Prostate gland (tissue), 2 donors: ENCODE measurements at regions not wholly inside any gene's neighbourhood (a gene's known extent, or its start where the extent isn't known, plus 50 kb on each side); places are given as distances from the start of the nearest gene placed in this dataset.

Experiments
- DNase-seq: peaks from one replicate; pipeline ENCODE4 v3.0.0-alpha.2; 2019; ENCODE audit warnings: low spot score
- H3K27ac ChIP-seq, 2 donors: fragments of 200-600 bp; sonication (generic); 2 replicates each; pipeline ENCODE4 v1.5.1; 2017 to 2019
- H3K27me3 ChIP-seq: fragments of 200-600 bp; sonication (generic); replicated peaks from 2 replicates; pipeline ENCODE4 v1.5.1; 2019; ENCODE audit not compliant: insufficient read depth
- H3K36me3 ChIP-seq, 2 donors: fragments of 200-600 bp; sonication (generic); 1 replicate in 1 of 2; 2 replicates in 1 of 2; pipeline versions ENCODE4 v1.5.1 to v1.8.1; 2017 to 2019
- H3K4me1 ChIP-seq: fragments of 200-600 bp; sonication (generic); replicated peaks from 2 replicates; pipeline ENCODE4 v1.5.1; 2019
- H3K4me3 ChIP-seq, 2 donors: fragments of 200-600 bp; sonication (generic); 2 replicates each; pipeline ENCODE4 v1.5.1; 2017 to 2019
- H3K9me3 ChIP-seq: fragments of 200-600 bp; sonication (generic); 2 replicates; pipeline ENCODE4 v1.5.1; 2017
- CTCF ChIP-seq, 4 experiments: fragments of 200-600 bp in 2 of 4; fragments of 450-650 bp in 2 of 4; sonication (generic) in 2 of 4; IDR thresholded peaks; 1 replicate in 3 of 4; 2 replicates in 1 of 4; pipeline ENCODE4 v1.5.1; 2016 to 2019; ENCODE audit warnings: antibody characterized with exemption in 4 of 4, mild to moderate bottlenecking in 2 of 4, moderate library complexity in 2 of 4
- POLR2A ChIP-seq: fragments of 450-650 bp; IDR thresholded peaks from one replicate; pipeline ENCODE4 v1.6.1; 2016; ENCODE audit warnings: antibody characterized with exemption, mild to moderate bottlenecking
- POLR2AphosphoS5 ChIP-seq: sonication (generic); formaldehyde crosslinking; IDR thresholded peaks from one replicate; pipeline ENCODE4 v1.6.1; 2017; ENCODE audit warnings: antibody characterized with exemption
- WGBS: methylation state at CpG from one replicate; pipeline ENCODE4 v1.1.5; 2018; 5-methylcytosine and 5-hydroxymethylcytosine counted together
- intact Hi-C: fragments of 100-400 bp; cut with DNase I; formaldehyde crosslinking; loops from one replicate; pipeline ENCODE4 v1.14.2; 2022

- Histone ChIP-seq H3K27ac (no peak overlapping the region), H3K4me3 (no peak overlapping the region), H3K9me3 (no peaks in the 10 kb centered on the region), H3K4me1 (no peaks in the 10 kb centered on the region), H3K27me3 (no peaks in the 10 kb centered on the region), H3K36me3 (no peaks in the 10 kb centered on the region)
- intact Hi-C loops: no loop called here
- DNase-seq: no peak
- 84% methylated on average over 3 of the region's 3 CpGs for WGBS
- TF ChIP-seq POLR2AphosphoS5 (no peak), POLR2A (no peak), CTCF (IDR thresholded peaks at IDR 0.05) (no peak)
Measured at GRCh38 chr19:28486473-28486872, 726.5 kb downstream of the UQCRFS1 start.

DNA sequence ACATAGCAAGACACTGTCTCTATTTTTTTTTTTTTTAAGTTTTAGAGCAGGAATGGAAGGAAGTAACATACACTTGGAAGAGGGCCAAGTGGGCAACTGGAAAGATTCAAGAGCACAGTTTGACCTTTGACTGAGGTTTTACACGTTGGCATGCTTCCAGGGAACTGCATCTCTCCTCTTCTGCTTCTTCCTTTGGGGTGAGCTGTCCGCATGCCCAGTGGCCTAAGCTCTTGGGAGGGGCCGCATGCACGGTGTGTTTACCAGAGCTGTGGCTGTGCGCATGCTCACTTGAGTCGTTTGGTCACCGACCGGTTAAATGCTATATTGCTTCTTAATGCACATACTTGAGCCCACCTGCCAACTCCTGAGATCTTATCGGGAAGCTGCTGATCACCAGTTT is 727.7 kb downstream of the UQCRFS1 start:
- Histone ChIP-seq H3K36me3 (no peaks in the 10 kb centered on the region), H3K27me3 (no peaks in the 10 kb centered on the region), H3K4me3 (no peak overlapping the region), H3K4me1 (no peaks in the 10 kb centered on the region), H3K9me3 (no peaks in the 10 kb centered on the region), H3K27ac (no peak overlapping the region)
- no peak for TF ChIP-seq POLR2AphosphoS5
- no peak for TF ChIP-seq CTCF (IDR thresholded peaks at IDR 0.05)
- no peak for TF ChIP-seq POLR2A
- WGBS: 48% methylated on average over 9 of the region's 9 CpGs
- intact Hi-C loops: no loop called here
- no peak for DNase-seq

DNA sequence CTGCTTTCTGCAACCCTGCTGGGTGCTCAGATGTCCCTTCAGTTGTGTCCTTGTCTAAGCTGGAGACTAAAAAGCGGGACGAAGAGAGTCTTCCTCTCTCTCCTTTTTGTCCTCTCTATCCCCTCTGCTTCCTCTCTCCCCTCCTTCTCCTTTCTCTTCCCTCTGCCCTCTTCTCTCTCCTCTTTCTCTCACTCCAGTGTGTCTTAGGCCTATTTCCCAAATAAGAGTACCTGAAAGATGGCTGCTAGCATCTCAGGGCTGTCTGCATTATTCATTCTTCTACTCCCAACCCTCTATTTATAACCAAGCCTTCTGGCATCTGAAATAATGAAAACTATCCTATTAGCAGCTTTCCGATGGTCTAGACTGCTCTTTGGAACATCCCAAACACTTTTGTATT is 729.8 kb downstream of the UQCRFS1 start:
- 88% methylated on average over 3 of the region's 3 CpGs for WGBS
- TF ChIP-seq POLR2A (no peak), CTCF (IDR thresholded peaks at IDR 0.05) (no peak), POLR2AphosphoS5 (no peak)
- intact Hi-C loops: no loop called here
- no peak overlapping the region for H3K4me3 ChIP-seq
- no peaks in the 10 kb centered on the region for H3K9me3 ChIP-seq
- H3K4me1 ChIP-seq: no peaks in the 10 kb centered on the region
- no peak overlapping the region for H3K27ac ChIP-seq
- no peaks in the 10 kb centered on the region for H3K36me3 ChIP-seq
- H3K27me3 ChIP-seq: no peaks in the 10 kb centered on the region
- DNase-seq: no peak

- no peaks in the 10 kb centered on the region for H3K9me3 ChIP-seq
- TF ChIP-seq CTCF (IDR thresholded peaks at IDR 0.05): no peak
- no peak for TF ChIP-seq POLR2A
- TF ChIP-seq POLR2AphosphoS5: no peak
- intact Hi-C loops: no loop called here
- no peak overlapping the region for H3K27ac ChIP-seq
- no peak overlapping the region for H3K4me3 ChIP-seq
- 49% methylated on average over 3 of the region's 3 CpGs for WGBS
- no peak for DNase-seq
- H3K4me1 ChIP-seq: no peaks in the 10 kb centered on the region
- no peaks in the 10 kb centered on the region for H3K36me3 ChIP-seq
- no peaks in the 10 kb centered on the region for H3K27me3 ChIP-seq
Measured at GRCh38 chr19:28482221-28482620, 730.7 kb downstream of the UQCRFS1 start.

- no peak overlapping the region for H3K27ac ChIP-seq
- H3K4me1 ChIP-seq: no peaks in the 10 kb centered on the region
- DNase-seq: no peak
- 90% methylated on average over 1 of the region's 1 CpG for WGBS
- intact Hi-C loops: no loop called here
- no peaks in the 10 kb centered on the region for H3K27me3 ChIP-seq
- H3K36me3 ChIP-seq: no peaks in the 10 kb centered on the region
- no peak overlapping the region for H3K4me3 ChIP-seq
- TF ChIP-seq CTCF (IDR thresholded peaks at IDR 0.05): no peak
- TF ChIP-seq POLR2A: no peak
- no peak for TF ChIP-seq POLR2AphosphoS5
- H3K9me3 ChIP-seq: no peaks in the 10 kb centered on the region
Measured at GRCh38 chr19:28481674-28482073, 731.3 kb downstream of the UQCRFS1 start.
